AG09319 (cell line): ENCODE measurements at regions not wholly inside any gene's neighbourhood (a gene's known extent, or its start where the extent isn't known, plus 50 kb on each side); places are given as distances from the start of the nearest gene placed in this dataset.

ENCODE experiments used
- DNase-seq: peaks from one replicate; pipeline ENCODE4 v3.0.0-alpha.2; 2010; ENCODE audit warnings: low read depth; ENCODE audit errors: extremely low read depth
- CTCF ChIP-seq: IDR thresholded peaks from 2 replicates; pipeline ENCODE4 v1.5.1; 2011; ENCODE audit warnings: low read depth, mild to moderate bottlenecking, inconsistent platforms, low read length, moderate library complexity

GRCh38 chr14:79997509-79998208 lies 213.6 kb downstream of the DIO2 start:
- no peak for TF ChIP-seq CTCF
- DNase-seq: no peak

DNA sequence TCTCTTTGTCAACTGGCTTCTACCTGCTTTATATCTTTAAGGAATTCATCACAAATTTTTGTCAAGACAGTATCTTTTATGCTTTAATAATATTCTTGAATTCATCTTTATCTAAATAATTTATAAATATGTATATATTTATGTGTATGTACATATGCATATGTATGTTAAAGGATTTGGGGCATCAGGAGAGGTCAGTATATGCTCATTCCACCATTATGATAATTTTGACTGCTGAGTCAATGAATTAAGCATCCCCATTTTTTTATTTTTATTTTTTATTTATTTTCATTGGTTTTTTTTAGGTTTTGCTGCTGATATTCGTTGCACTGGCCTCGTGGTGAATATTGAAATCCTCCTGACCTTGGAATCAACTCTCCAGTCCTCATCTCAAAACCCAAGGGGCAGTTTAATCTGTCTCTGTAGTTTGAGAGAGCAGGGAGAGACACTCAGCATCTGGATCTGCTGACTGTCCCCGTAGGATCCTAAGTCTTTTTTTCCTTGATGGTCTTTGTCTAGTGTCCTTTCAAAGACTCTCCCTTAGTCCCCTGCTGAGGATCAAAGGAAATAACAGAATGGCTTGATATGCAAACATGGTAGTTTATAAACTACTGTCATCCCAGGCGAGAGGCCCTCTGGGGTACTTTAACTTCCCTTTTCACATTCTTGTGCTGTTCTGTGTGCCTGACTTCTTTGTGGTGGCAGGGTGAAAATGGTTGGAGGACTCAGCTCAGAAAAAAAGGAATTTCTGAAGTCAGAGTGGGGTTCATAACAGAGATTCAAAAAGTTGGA lies 218.7 kb downstream of the DIO2 start:
- no peak for DNase-seq
- no peak for TF ChIP-seq CTCF

GRCh38 chr14:79991866-79992265 lies 219.4 kb downstream of the DIO2 start:
- TF ChIP-seq CTCF: no peak
- DNase-seq: no peak

DNA sequence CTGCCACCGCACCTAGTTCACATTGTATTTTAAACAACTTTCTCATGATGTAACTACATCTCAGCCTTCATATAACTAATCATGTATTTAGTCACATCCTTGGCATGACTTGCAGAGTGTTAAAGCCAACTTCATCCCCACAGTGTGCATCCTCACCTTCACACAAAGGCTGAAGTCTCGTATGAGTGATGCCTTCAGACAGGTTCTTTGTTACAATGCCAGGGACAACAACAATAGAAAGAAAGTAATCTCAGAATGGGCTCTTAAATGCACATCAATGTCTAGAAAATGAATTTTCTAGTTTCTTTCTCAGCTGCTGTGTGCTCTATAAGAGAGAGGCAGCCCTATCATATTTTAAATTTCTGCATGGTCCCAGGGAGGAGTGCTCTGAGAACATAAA lies 221.3 kb downstream of the DIO2 start:
- no peak for TF ChIP-seq CTCF
- DNase-seq: no peak

DNA sequence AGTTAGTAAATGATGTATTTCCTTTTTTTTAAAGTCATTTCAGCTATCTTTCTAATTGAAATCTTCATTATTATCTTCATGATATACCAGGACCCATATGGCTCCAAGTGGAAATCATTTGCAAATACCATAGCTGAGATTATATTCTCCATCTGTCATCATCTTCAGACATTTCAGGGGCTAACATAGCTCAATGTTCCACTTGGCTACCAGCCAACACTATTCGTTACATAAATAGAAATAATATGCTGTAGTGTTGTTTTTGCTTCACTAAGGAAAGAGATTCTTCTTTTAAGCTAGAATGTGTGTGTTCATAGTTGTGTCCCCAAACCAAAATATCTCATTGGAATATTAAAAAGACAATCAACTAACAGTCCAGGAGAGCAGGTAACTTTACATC lies 225.1 kb downstream of the DIO2 start:
- DNase-seq: no peak
- TF ChIP-seq CTCF: no peak

GRCh38 chr14:79972230-79972629 lies 239.1 kb downstream of the DIO2 start:
- TF ChIP-seq CTCF: no peak
- DNase-seq: no peak

DNA sequence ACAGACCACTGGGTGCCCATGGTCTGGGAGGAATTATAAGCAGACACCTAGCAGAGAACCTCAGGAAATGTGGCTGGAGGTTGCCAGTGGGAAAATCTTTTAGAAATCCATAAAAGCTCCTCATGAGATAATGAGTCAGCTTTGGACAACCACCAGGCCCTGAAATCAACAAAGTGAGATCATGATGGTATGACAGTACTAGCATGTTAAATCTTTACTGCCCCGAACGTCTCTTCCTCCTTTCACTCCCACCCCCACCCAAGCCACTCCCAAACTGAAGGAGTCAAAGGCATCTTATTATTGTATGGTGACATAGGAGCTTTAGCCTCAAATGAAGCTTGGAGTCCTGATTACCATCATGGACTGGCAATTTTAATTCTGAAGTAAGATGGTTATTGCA lies 240.0 kb downstream of the DIO2 start:
- no peak for DNase-seq
- no peak for TF ChIP-seq CTCF
